ENCODE measurements at regions not wholly inside any gene's neighbourhood (a gene's known extent, or its start where the extent isn't known, plus 50 kb on each side); places are given as distances from the start of the nearest gene placed in this dataset.
"Not testable (repeated sequence)": the region's sequence is repeated elsewhere in the genome, so short reads cannot be mapped to it uniquely, and the experiment has no call there.

GRCh38 chr1:90308421-90308820, 313.5 kb downstream of the ZNF326 start:
- H3K4me3 ChIP-seq (ENCODE audit: low read depth, low read length), result no peak overlapping the region
- H3K27me3 ChIP-seq (ENCODE audit: control insufficient read depth, insufficient read depth, low read length), result no peaks in the 10 kb centered on the region
- no peak overlapping the region for H3K27ac ChIP-seq (ENCODE audit: low read depth, low read length)
- no peak overlapping the region for H3K9ac ChIP-seq (ENCODE audit: low read depth, low read length)
- no peaks in the 10 kb centered on the region for H3K36me3 ChIP-seq (ENCODE audit: control insufficient read depth, insufficient read depth, low read length)
- no peaks in the 10 kb centered on the region for H3K4me1 ChIP-seq (ENCODE audit: control insufficient read depth, insufficient read depth, low read length)
- no peaks in the 10 kb centered on the region for H3K9me3 ChIP-seq (ENCODE audit: control insufficient read depth, insufficient read depth, low read length)

GRCh38 chr1:90305577-90305976, 310.7 kb downstream of the ZNF326 start:
- no peaks in the 10 kb centered on the region for H3K4me1 ChIP-seq (ENCODE audit: control insufficient read depth, insufficient read depth, low read length)
- no peaks in the 10 kb centered on the region for H3K27me3 ChIP-seq (ENCODE audit: control insufficient read depth, insufficient read depth, low read length)
- H3K4me3 ChIP-seq (ENCODE audit: low read depth, low read length), result no peak overlapping the region
- no peaks in the 10 kb centered on the region for H3K9me3 ChIP-seq (ENCODE audit: control insufficient read depth, insufficient read depth, low read length)
- no peaks in the 10 kb centered on the region for H3K36me3 ChIP-seq (ENCODE audit: control insufficient read depth, insufficient read depth, low read length)
- no peak overlapping the region for H3K9ac ChIP-seq (ENCODE audit: low read depth, low read length)
- no peak overlapping the region for H3K27ac ChIP-seq (ENCODE audit: low read depth, low read length)

GRCh38 chr1:90296327-90296726, 301.4 kb downstream of the ZNF326 start:
- H3K27me3 ChIP-seq (ENCODE audit: control insufficient read depth, insufficient read depth, low read length), result no peaks in the 10 kb centered on the region
- no peaks in the 10 kb centered on the region for H3K9me3 ChIP-seq (ENCODE audit: control insufficient read depth, insufficient read depth, low read length)
- no peak overlapping the region for H3K4me3 ChIP-seq (ENCODE audit: low read depth, low read length)

GRCh38 chr1:90295534-90295933, 300.6 kb downstream of the ZNF326 start:
- Histone ChIP-seq H3K27me3 (ENCODE audit: control insufficient read depth, insufficient read depth, low read length) (no peaks in the 10 kb centered on the region), H3K4me3 (ENCODE audit: low read depth, low read length) (no peak overlapping the region), H3K36me3 (ENCODE audit: control insufficient read depth, insufficient read depth, low read length) (no peaks in the 10 kb centered on the region), H3K9ac (ENCODE audit: low read depth, low read length) (no peak overlapping the region), H3K4me1 (ENCODE audit: control insufficient read depth, insufficient read depth, low read length) (peaks cover 3% of the 10 kb centered on the region; the same call in 1 of the 2 replicates), H3K9me3 (ENCODE audit: control insufficient read depth, insufficient read depth, low read length) (no peaks in the 10 kb centered on the region), H3K27ac (ENCODE audit: low read depth, low read length) (no peak overlapping the region)

More at GRCh38 chr1:90296327-90296726, 301.4 kb downstream of the ZNF326 start:
- Histone ChIP-seq H3K4me1 (ENCODE audit: control insufficient read depth, insufficient read depth, low read length) (peaks cover 3% of the 10 kb centered on the region; the same call in 1 of the 2 replicates), H3K27ac (ENCODE audit: low read depth, low read length) (no peak overlapping the region), H3K9ac (ENCODE audit: low read depth, low read length) (no peak overlapping the region), H3K36me3 (ENCODE audit: control insufficient read depth, insufficient read depth, low read length) (no peaks in the 10 kb centered on the region)

- no peak overlapping the region for H3K9ac ChIP-seq (ENCODE audit: low read depth, low read length)
- H3K36me3 ChIP-seq (ENCODE audit: control insufficient read depth, insufficient read depth, low read length), result no peaks in the 10 kb centered on the region
- H3K4me1 ChIP-seq (ENCODE audit: control insufficient read depth, insufficient read depth, low read length), result no peaks in the 10 kb centered on the region
- no peak overlapping the region for H3K27ac ChIP-seq (ENCODE audit: low read depth, low read length)
- H3K27me3 ChIP-seq (ENCODE audit: control insufficient read depth, insufficient read depth, low read length), result no peaks in the 10 kb centered on the region
- H3K9me3 ChIP-seq (ENCODE audit: control insufficient read depth, insufficient read depth, low read length), result no peaks in the 10 kb centered on the region
- H3K4me3 ChIP-seq (ENCODE audit: low read depth, low read length), result no peak overlapping the region
Measured at GRCh38 chr1:90291431-90292216, 296.7 kb downstream of the ZNF326 start.

- no peak overlapping the region for H3K27ac ChIP-seq (ENCODE audit: low read depth, low read length)
- peaks cover 6% of the 10 kb centered on the region; the same call in 1 of the 2 replicates for H3K4me1 ChIP-seq (ENCODE audit: control insufficient read depth, insufficient read depth, low read length)
- H3K9me3 ChIP-seq (ENCODE audit: control insufficient read depth, insufficient read depth, low read length), result no peaks in the 10 kb centered on the region
Measured at GRCh38 chr1:90282811-90283210, 287.9 kb downstream of the ZNF326 start.

GRCh38 chr1:90281886-90282285, 287.0 kb downstream of the ZNF326 start:
- not testable (repeated sequence) for H3K4me1 ChIP-seq (ENCODE audit: control insufficient read depth, insufficient read depth, low read length); H3K9ac ChIP-seq (ENCODE audit: low read depth, low read length); H3K36me3 ChIP-seq (ENCODE audit: control insufficient read depth, insufficient read depth, low read length); H3K27me3 ChIP-seq (ENCODE audit: control insufficient read depth, insufficient read depth, low read length); H3K4me3 ChIP-seq (ENCODE audit: low read depth, low read length); H3K9me3 ChIP-seq (ENCODE audit: control insufficient read depth, insufficient read depth, low read length); H3K27ac ChIP-seq (ENCODE audit: low read depth, low read length)

More at GRCh38 chr1:90282811-90283210, 287.9 kb downstream of the ZNF326 start:
- Histone ChIP-seq H3K27me3 (ENCODE audit: control insufficient read depth, insufficient read depth, low read length) (no peaks in the 10 kb centered on the region), H3K9ac (ENCODE audit: low read depth, low read length) (no peak overlapping the region), H3K4me3 (ENCODE audit: low read depth, low read length) (no peak overlapping the region), H3K36me3 (ENCODE audit: control insufficient read depth, insufficient read depth, low read length) (no peaks in the 10 kb centered on the region)

- H3K27me3 ChIP-seq (ENCODE audit: control insufficient read depth, insufficient read depth, low read length), result no peaks in the 10 kb centered on the region
- H3K27ac ChIP-seq (ENCODE audit: low read depth, low read length), result no peak overlapping the region
- H3K4me3 ChIP-seq (ENCODE audit: low read depth, low read length), result no peak overlapping the region
- peaks cover 31% of the 10 kb centered on the region for H3K4me1 ChIP-seq (ENCODE audit: control insufficient read depth, insufficient read depth, low read length)
- H3K36me3 ChIP-seq (ENCODE audit: control insufficient read depth, insufficient read depth, low read length), result no peaks in the 10 kb centered on the region
- H3K9me3 ChIP-seq (ENCODE audit: control insufficient read depth, insufficient read depth, low read length), result no peaks in the 10 kb centered on the region
- no peak overlapping the region for H3K9ac ChIP-seq (ENCODE audit: low read depth, low read length)
Measured at GRCh38 chr1:90277270-90277669, 282.4 kb downstream of the ZNF326 start.

GRCh38 chr1:90274376-90274775, 279.5 kb downstream of the ZNF326 start:
- H3K9ac ChIP-seq (ENCODE audit: low read depth, low read length), result no peak overlapping the region
- H3K36me3 ChIP-seq (ENCODE audit: control insufficient read depth, insufficient read depth, low read length), result no peaks in the 10 kb centered on the region
- no peaks in the 10 kb centered on the region for H3K9me3 ChIP-seq (ENCODE audit: control insufficient read depth, insufficient read depth, low read length)
- H3K4me3 ChIP-seq (ENCODE audit: low read depth, low read length), result no peak overlapping the region
- peaks cover 31% of the 10 kb centered on the region for H3K4me1 ChIP-seq (ENCODE audit: control insufficient read depth, insufficient read depth, low read length)
- H3K27ac ChIP-seq (ENCODE audit: low read depth, low read length), result no peak overlapping the region
- no peaks in the 10 kb centered on the region for H3K27me3 ChIP-seq (ENCODE audit: control insufficient read depth, insufficient read depth, low read length)

- no peak overlapping the region for H3K27ac ChIP-seq (ENCODE audit: low read depth, low read length)
- H3K9me3 ChIP-seq (ENCODE audit: control insufficient read depth, insufficient read depth, low read length), result no peaks in the 10 kb centered on the region
Measured at GRCh38 chr1:90273241-90273774, 278.4 kb downstream of the ZNF326 start.

GRCh38 chr1:90262791-90263190, 267.9 kb downstream of the ZNF326 start:
- H3K9ac ChIP-seq (ENCODE audit: low read depth, low read length), result no peak overlapping the region
- no peak overlapping the region for H3K27ac ChIP-seq (ENCODE audit: low read depth, low read length)
- H3K27me3 ChIP-seq (ENCODE audit: control insufficient read depth, insufficient read depth, low read length), result no peaks in the 10 kb centered on the region
- H3K36me3 ChIP-seq (ENCODE audit: control insufficient read depth, insufficient read depth, low read length), result no peaks in the 10 kb centered on the region
- H3K9me3 ChIP-seq (ENCODE audit: control insufficient read depth, insufficient read depth, low read length), result no peaks in the 10 kb centered on the region
- no peak overlapping the region for H3K4me3 ChIP-seq (ENCODE audit: low read depth, low read length)
- H3K4me1 ChIP-seq (ENCODE audit: control insufficient read depth, insufficient read depth, low read length), result no peaks in the 10 kb centered on the region

More at GRCh38 chr1:90273241-90273774, 278.4 kb downstream of the ZNF326 start:
- H3K4me1 ChIP-seq (ENCODE audit: control insufficient read depth, insufficient read depth, low read length), result peaks cover 31% of the 10 kb centered on the region
- no peaks in the 10 kb centered on the region for H3K36me3 ChIP-seq (ENCODE audit: control insufficient read depth, insufficient read depth, low read length)
- H3K4me3 ChIP-seq (ENCODE audit: low read depth, low read length), result no peak overlapping the region
- H3K27me3 ChIP-seq (ENCODE audit: control insufficient read depth, insufficient read depth, low read length), result no peaks in the 10 kb centered on the region
- H3K9ac ChIP-seq (ENCODE audit: low read depth, low read length), result no peak overlapping the region
